ENCODE measurements at regions not wholly inside any gene's neighbourhood (a gene's known extent, or its start where the extent isn't known, plus 50 kb on each side); places are given as distances from the start of the nearest gene placed in this dataset.
"Not testable (repeated sequence)": the region's sequence is repeated elsewhere in the genome, so short reads cannot be mapped to it uniquely, and the experiment has no call there.

DNA sequence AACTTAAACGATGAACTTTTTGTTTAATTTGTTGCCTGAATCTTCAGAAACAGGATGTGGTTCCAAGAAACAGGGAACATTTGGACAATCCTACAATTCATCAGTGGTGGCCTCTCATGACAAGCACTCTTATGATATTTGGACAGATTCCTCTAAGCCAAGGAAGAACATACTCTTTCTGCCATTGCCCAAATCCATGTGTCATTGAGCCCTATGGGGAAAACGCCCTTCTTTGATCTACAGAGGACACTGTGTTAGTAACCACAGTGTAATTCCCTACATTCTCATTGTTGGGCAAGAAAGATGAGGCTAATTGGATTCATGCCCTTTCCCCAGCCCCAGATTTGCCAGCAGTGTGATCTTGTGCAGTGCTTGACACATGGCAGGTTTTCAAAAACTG is 167.7 kb upstream of the PTCH1 start:
- TF ChIP-seq, protein P1, sequence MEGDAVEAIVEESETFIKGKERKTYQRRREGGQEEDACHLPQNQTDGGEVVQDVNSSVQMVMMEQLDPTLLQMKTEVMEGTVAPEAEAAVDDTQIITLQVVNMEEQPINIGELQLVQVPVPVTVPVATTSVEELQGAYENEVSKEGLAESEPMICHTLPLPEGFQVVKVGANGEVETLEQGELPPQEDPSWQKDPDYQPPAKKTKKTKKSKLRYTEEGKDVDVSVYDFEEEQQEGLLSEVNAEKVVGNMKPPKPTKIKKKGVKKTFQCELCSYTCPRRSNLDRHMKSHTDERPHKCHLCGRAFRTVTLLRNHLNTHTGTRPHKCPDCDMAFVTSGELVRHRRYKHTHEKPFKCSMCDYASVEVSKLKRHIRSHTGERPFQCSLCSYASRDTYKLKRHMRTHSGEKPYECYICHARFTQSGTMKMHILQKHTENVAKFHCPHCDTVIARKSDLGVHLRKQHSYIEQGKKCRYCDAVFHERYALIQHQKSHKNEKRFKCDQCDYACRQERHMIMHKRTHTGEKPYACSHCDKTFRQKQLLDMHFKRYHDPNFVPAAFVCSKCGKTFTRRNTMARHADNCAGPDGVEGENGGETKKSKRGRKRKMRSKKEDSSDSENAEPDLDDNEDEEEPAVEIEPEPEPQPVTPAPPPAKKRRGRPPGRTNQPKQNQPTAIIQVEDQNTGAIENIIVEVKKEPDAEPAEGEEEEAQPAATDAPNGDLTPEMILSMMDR (IDR thresholded peaks at IDR 0.05; ENCODE audit: unreplicated experiment), result no peak
- Mint-ChIP-seq H3K4me3 (ENCODE audit: low read depth) (no peak overlapping the region), H3K27ac (no peak overlapping the region), H3K27me3 (no peaks in the 10 kb centered on the region), H3K9me3 (ENCODE audit: low read depth) (peaks cover 5% of the 10 kb centered on the region), H3K36me3 (ENCODE audit: insufficient read depth) (no peaks in the 10 kb centered on the region), H3K4me1 (ENCODE audit: low read depth) (no peaks in the 10 kb centered on the region)
- DNase-seq (ENCODE audit: low spot score, unreplicated experiment), result no peak

DNA sequence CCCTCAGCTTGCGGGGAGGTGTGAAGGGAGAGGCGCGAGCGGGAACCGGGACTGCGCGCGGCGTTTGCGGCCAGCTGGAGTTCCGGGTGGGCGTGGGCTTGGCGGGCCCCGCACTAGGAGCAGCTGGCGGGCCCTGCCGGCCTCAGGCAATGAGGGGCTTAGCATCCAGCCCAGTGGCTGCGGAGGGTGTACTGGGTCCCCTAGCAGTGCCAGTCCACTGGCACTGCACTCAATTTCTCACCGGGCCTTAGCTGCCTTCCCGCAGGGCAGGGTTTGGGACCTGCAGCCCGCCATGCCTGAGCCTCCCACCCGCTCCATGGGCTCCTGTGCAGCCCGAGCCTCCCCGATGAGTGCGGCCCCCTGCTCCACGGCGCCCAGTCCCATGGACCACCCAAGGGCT is 163.5 kb upstream of the PTCH1 start:
- H3K36me3 Mint-ChIP-seq (ENCODE audit: insufficient read depth); H3K9me3 Mint-ChIP-seq (ENCODE audit: low read depth); H3K27ac Mint-ChIP-seq; DNase-seq (ENCODE audit: low spot score, unreplicated experiment); H3K4me1 Mint-ChIP-seq (ENCODE audit: low read depth); H3K27me3 Mint-ChIP-seq; H3K4me3 Mint-ChIP-seq (ENCODE audit: low read depth): not testable (repeated sequence)

DNA sequence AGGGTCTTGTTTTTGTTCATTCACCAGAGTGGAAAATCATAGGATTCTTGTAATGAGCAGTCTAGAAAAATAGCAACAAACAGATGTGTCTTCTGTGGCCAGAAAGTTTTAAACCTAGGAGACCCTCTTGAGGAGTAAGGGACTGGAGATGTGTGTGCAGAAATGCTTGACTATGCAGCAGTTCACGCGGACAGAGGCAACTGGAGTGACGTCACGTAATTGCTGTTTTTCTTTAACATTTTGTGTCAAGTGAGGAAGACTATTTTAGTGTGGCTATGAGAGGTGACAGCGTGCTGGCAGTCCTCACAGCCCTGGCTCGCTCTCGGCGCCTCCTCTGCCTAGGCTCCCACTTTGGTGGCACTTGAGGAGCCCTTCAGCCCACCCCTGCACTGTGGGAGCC is 163.1 kb upstream of the PTCH1 start:
- Mint-ChIP-seq H3K27me3 (peaks cover 2% of the 10 kb centered on the region), H3K9me3 (ENCODE audit: low read depth) (peaks cover 8% of the 10 kb centered on the region), H3K4me3 (ENCODE audit: low read depth) (no peak overlapping the region), H3K4me1 (ENCODE audit: low read depth) (no peaks in the 10 kb centered on the region), H3K27ac (no peak overlapping the region), H3K36me3 (ENCODE audit: insufficient read depth) (no peaks in the 10 kb centered on the region)
- TF ChIP-seq, protein P1 (IDR thresholded peaks at IDR 0.05; ENCODE audit: unreplicated experiment), result no peak
- no peak for DNase-seq (ENCODE audit: low spot score, unreplicated experiment)

DNA sequence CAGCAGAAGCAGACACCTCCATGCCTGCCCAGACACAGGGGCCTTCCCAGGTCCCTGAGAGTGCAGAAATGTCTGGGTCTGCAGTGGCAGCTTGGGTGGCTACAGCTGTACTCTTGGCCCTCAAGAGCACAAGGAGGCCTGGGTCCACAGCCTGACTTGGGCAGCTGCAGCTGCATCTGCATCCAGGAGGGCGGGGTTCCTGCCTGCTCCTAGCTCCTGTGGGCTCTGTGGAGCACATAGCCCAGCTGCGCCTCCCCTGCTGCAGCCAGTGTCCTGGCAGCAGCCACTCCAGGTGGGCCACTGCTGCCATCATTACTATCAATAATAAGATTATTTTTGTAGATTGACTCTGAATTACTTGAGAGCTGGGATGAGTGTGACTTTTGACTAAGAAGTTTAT is 162.0 kb upstream of the PTCH1 start:
- Mint-ChIP-seq H3K27me3 (peaks cover 3% of the 10 kb centered on the region), H3K9me3 (ENCODE audit: low read depth) (peaks cover 8% of the 10 kb centered on the region), H3K27ac (no peak overlapping the region), H3K4me3 (ENCODE audit: low read depth) (no peak overlapping the region), H3K4me1 (ENCODE audit: low read depth) (no peaks in the 10 kb centered on the region), H3K36me3 (ENCODE audit: insufficient read depth) (no peaks in the 10 kb centered on the region)
- no peak for DNase-seq (ENCODE audit: low spot score, unreplicated experiment)
- TF ChIP-seq, protein P1 (IDR thresholded peaks at IDR 0.05; ENCODE audit: unreplicated experiment), result no peak

DNA sequence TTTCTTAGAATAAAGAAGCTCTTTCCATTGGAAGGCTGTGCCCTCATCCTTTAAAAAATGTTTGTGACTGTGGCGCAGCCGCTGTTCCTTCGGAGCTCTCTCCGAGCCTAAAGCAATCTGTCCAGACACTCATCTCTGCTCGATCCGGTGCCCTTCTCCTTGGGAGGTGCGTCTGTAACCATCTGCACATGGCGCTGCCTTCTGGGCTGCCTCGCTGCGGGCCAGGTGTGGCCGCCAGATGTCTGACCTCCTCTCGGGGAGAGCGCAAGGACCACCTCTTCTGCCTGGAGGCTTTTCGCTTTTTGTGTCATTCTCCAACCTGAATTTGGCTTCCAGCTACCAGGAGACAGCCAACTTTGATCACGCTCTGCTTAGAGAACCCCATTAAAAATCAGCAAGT is 153.4 kb upstream of the PTCH1 start:
- H3K4me3 Mint-ChIP-seq (ENCODE audit: low read depth), result no peak overlapping the region
- H3K4me1 Mint-ChIP-seq (ENCODE audit: low read depth), result peaks cover 14% of the 10 kb centered on the region
- H3K27me3 Mint-ChIP-seq, result peaks cover 28% of the 10 kb centered on the region
- no peaks in the 10 kb centered on the region for H3K36me3 Mint-ChIP-seq (ENCODE audit: insufficient read depth)
- no peak overlapping the region for H3K27ac Mint-ChIP-seq
- DNase-seq (ENCODE audit: low spot score, unreplicated experiment), result no peak
- TF ChIP-seq, protein P1 (IDR thresholded peaks at IDR 0.05; ENCODE audit: unreplicated experiment), result no peak
- H3K9me3 Mint-ChIP-seq (ENCODE audit: low read depth), result no peaks in the 10 kb centered on the region

DNA sequence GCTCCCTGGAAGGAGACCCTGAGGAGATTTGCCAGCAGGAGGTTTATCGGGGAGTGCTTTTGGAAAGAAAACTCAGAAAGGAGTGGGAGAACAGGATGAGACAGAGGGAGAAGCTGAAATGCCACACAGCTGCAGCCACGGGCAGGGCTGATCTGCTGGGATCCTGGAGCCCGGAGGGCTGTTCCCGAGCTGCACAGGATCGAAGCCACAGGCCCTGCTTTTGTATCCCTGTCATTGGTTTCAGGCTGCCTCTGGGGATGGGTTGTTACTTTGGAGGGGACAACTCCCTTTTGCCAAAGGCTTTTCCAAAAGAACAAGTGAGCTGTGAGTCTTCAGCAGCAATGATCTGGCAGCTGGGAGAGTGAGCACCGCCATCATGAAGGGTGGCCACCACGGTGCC is 152.5 kb upstream of the PTCH1 start:
- H3K4me1 Mint-ChIP-seq (ENCODE audit: low read depth), result peaks cover 14% of the 10 kb centered on the region
- no peak for DNase-seq (ENCODE audit: low spot score, unreplicated experiment)
- no peaks in the 10 kb centered on the region for H3K36me3 Mint-ChIP-seq (ENCODE audit: insufficient read depth)
- peaks cover 25% of the 10 kb centered on the region for H3K27me3 Mint-ChIP-seq
- H3K27ac Mint-ChIP-seq, result no peak overlapping the region
- TF ChIP-seq, protein P1 (IDR thresholded peaks at IDR 0.05; ENCODE audit: unreplicated experiment), result no peak
- H3K4me3 Mint-ChIP-seq (ENCODE audit: low read depth), result no peak overlapping the region
- H3K9me3 Mint-ChIP-seq (ENCODE audit: low read depth), result no peaks in the 10 kb centered on the region
